GM21786 (cell line): ENCODE measurements at regions not wholly inside any gene's neighbourhood (a gene's known extent, or its start where the extent isn't known, plus 50 kb on each side); places are given as distances from the start of the nearest gene placed in this dataset.

Experiments
- ATAC-seq: cut with Tn5 transposase; IDR thresholded peaks from one replicate; pipeline ENCODE4 v1.9.1; 2021; ENCODE audit not compliant: unreplicated experiment

DNA sequence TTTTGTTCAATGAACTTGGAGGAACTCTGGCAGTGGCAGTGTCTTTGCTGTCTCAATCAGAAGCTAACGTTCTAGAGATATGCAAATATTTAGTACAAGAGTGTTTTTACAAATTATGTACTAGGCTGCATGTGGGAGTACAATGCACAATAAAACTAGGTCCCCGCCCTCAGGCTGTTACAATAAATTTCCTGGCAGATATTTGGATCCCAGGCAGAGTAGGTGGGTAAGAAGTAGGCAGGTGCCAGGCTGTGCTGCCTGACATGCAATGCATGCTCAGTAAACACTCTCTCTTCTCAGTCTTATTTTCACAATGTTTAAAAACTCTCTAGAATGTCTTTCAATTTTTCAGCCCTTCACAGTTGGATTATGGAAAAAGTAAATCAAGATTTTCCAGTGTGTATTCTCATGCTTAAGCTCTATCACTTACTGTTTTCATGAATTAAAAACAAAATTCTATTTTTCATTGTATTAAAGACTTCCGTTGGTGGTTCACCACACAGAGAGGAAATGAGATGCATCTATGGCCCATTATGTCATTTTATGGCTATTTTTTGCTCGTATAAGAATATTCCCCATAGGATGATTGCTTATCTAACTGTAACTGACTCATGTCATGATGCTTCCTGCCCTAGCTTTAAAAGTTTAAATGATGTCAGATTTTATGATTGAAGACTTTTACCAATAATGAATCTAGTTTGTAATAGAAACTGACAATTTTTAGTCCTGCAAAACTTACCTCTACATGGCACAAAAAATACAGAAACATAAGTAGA, 346.1 kb downstream of the RND3 start:
- no peak for ATAC-seq

DNA sequence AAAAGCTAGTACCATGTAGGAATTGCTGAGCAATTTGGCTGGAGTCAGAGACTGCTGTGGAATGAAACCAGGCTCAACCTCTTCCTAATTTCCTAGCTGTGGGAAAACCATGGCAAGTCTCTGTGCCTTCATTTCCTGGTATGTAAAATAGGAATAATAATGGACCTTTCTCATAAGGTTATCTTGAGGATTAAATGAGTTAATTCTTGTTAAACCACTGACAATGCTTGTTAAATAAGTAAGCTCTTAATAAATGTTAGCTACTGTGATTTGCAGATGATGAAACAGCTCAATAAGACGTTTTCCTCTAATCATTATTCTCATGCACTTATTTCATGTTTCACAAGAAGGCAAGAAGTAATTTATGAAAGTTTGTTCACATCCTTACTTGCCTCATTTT, 346.7 kb downstream of the RND3 start:
- no peak for ATAC-seq

DNA sequence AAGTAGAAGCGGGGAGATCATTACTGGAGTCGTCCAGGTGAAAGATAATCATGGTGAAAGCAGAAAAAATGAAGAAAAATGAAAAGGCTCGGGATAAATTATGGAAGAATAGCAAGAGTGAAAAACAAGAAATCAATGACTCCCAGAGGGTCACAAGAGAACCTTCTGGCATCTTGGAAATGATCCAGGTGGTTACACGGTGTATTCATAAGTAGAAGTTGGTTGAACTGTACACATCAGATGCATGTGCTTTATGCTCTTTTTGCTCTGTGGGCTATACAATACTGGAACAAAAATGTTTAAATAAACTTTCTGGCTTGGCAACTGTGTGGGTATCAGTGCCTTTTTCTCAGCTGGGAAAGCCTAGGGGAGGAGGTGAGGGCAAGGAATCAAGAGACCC, 348.9 kb downstream of the RND3 start:
- no peak for ATAC-seq

DNA sequence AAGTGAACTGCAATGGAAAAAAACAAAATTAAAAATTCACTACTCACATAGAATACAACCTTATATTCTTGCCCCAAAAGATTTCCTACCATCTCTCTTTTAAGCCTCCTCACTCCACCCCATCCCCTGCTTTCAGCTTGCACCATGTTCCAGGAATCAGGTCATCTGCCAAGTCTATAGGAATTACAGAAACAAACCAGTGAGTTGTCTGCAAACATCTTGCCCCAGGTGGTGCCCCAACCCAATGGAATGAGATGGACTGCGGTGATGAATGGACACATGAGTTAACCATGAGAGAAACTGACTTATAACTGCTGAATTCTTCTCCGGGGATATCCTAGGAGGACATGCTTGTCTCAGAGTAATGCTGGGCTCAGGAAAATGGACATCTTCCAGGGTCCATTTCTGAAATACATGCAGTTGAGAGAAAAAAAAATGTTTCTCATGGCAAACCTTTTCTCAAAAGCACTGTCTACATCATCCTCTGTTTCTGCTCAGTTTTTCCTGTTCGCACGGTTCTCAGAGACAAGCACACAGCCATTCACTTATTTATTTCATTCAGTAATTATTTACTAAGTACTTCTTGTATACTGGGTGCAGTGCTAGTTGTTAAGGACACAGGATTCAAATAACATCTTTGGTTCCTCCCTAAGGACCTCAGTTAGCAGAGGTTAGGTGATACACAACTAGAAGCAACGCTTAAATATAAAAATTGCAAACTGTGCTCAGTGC, 350.0 kb downstream of the RND3 start:
- no peak for ATAC-seq

DNA sequence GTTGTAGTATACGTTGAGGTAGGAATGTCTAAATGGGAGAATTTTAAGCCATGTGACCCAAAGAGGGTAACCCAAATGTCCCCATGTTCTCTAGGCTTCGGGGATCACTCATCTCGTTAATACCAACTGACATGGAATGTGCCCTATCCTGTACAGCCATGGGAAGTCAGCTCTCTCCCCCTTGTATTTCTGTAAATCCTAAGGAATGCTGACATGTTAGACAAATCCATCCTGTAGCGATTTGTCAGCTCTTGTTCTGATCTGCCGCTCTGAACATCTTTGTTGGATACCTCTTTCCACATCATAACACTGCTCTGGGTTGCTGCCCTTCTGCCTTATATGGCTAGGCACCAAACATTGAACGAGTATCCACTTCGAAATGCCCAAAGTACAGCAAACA, 350.6 kb downstream of the RND3 start:
- ATAC-seq = no peak

DNA sequence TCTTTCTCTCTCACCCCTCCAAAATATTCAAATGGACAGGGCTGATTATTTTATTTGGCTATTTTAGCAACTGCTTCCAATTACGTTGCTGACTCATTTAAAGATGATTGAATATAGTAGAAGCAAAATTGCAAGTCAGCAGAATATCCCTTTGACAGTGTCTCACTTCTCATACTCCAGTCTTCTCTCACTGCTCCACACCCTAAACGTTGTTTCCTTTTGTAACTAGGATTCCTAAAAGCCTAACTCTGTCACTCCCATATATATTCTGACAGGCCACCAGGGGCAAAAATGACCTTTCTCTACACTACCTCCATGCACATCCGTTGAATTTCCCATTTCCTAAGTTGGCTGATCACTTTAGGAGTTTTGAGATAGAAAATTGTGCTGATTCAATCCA, 351.1 kb downstream of the RND3 start:
- no peak for ATAC-seq

DNA sequence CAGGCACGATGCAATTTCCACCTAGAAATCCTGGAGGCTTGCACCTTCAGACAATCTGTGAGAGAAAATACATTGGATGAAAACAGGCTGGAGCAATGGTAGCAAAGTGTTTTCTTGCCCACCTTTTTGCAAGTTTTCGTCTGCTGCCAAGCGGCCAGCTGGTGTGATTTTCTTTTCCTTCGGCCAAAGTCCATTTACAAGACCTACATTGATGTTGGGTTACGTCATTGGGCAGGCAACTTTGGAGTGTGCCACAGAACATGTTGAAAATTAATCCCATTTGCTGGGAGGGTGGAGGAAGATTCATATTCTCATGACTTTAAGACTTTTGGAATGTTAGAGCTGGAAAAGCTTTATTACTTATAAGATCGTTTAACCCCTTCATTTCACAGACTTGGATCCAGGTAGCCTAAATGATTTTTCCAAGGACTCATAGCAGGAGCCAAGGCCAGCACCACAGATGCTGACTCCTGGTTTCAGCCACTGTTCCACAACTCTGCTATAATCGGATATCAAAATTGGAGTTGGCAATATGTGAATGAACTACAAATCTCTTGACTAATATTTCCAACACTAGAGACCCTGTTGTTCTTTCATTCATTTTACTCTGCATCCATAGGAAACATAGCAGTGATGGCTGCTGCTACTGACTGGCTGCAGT, 352.1 kb downstream of the RND3 start:
- no peak for ATAC-seq

DNA sequence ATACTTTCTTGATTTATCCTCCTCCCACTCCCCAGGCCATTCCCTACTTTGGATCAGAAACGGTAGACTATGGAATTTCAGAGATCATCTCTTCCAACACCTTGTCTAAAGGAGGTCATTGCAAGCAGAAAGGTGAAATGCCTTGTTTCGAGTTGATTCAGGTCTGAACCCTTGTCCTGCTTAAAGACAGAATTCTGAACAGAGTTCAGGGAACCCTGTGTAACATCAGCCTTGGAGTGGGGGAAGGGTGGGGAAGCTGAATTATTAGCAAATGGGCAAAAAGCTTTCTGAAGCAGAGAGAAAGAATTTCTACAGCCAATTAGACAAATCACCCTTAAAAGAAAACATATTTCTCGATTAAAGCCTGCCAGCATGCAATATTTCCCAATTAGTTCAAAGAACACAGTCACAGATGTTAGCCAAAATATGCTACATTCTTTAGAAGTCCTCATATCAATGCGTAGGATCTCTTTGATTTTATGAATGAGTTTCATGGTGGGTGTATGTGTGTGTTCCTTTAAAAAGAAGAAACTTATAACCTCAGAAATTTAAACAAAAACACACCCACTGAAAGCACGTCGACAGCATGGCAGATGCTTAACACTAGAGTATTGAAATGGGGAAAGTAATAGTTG, 353.1 kb downstream of the RND3 start:
- ATAC-seq = no peak

DNA sequence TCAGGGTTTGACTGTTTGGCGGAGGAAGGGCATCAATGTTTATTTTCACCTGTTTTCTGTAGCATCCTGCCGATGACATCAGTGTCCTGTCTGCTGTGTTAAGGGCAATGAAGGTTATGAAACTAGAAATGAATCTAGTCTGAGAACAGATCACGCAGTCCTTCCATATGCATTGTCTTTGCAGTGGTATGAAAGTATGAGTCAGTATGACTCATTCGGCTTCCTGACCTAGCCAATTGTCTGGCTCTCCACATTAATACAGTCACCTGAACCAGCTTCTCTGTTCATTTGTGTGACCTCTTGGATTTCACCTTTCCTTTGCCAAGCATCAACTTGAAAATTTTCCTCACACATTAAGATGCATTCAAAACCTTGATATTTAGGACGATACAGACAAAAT, 353.8 kb downstream of the RND3 start:
- peak; percentile 95 for ATAC-seq

DNA sequence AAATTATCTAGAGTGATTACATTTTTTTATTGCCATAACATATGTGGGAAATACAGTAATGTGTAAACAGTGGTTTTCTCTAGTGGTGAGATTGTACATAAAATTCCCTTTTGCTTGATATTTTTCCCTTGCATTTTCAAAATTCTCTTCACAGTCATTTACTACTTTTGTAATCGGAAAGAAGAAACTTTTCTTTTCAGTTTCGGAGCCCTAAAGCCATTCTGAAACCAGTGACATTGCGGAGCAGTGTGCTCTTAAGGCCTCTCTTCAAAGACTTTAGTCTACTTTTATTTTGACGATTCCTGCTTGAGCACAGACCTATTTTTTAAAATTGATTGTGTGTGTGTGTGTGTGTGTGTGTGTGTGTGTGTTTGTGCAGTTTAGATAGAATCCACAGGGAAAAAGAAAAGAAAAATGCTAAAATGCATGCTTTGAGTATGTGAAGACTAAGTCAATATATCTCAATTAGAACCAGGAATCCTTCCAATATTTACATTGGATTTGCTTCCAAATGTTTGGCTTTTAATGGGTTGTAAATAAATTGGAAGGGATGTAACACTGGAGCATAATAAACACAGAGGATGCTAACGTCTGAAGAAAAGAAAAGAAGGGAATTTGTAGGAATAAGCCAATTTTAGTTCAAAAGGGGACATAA, 357.4 kb downstream of the RND3 start:
- no peak for ATAC-seq

DNA sequence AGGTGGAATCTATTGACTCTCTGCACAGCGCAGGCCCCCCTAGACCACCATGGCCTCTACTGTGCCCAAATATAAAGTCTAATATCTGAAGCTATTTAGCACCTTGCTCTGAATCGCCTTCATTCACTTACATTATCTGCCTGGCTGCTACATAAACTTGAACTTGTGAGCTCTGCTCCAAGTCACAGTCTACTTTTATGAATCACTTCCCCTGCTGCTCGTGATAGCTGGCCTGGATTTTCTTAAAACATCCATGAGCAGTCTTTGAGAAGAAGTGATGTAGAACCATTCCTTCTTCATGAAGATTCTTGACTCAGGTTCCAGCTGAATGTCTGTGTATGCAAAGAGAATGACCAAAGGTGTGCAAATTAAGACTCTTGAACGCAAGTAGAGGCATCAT, 359.5 kb downstream of the RND3 start:
- ATAC-seq = no peak

DNA sequence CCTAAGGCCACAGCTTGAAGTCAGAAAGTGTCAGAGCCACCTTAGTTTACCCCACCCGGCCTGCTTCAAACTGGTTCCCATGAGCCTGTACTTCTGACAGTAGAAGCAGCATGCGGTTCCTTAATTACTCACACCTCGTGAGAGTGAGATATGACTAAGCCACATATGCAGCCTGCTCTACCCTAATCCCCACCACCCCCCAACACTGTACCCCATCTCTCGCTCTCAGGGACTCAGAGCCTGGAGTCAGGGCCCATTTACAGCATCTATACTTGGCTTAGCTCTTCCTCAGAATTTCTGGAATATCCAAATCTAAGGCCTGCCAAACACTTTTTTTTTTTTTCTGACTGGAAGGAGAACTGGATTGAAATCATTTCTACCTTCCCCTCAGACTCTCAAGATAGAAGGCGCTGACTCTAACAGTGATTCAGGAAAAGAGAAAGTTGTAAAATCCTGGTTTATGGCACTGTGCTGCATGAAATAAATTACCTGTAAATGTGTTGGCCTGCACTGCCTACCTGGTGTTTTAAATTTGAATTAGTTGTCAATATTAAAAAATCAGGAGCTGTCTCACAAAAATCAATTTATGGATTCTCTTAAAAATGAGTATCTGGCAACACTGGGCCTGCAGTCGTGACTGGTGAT, 360.0 kb downstream of the RND3 start:
- no peak for ATAC-seq

DNA sequence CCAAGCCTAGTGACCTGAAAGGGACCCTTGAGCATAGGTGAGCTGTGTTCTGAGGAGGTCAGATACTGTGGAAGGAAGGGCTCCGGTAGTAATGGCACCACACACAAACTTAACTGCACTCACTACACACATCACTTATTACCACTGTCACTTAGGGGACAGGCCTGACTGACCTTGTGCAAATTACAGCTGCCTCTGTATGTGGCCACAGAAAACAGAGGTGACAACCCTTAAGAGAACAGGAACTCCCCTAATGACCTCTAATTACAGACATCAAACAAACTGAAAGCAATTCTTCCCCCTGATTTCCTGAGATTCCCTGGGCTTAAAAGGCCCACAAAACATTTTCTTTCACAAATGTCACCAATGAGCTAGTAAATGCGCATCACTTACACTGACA, 360.6 kb downstream of the RND3 start:
- ATAC-seq = peak; percentile 39

DNA sequence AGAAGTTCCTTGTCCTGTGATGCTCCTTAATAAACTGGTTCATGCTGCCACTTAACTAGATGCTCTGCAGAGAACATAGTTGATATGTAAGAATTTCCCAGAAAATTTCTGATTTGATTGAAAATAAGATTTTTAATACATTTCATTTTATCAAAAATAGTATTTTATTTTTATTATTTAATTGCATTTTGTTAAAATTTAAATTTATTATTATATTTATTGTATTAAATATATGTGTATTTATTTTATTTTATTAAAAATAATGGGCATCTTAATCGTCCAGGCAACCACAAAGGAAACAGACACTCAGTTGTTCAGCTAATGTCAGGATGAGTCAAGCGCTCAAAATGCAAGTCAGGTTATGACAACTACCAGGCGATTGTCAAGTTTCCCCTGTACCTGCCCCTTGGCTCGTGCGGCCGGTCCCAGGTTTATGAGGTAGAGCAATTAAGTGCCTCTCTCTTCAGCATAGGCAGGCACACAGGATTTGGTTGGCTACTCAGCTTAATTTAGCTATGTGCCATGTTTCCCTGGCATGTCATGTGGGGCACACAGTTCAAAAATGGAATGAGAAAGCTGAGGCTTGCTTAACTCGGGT, 361.2 kb downstream of the RND3 start:
- ATAC-seq = no peak

DNA sequence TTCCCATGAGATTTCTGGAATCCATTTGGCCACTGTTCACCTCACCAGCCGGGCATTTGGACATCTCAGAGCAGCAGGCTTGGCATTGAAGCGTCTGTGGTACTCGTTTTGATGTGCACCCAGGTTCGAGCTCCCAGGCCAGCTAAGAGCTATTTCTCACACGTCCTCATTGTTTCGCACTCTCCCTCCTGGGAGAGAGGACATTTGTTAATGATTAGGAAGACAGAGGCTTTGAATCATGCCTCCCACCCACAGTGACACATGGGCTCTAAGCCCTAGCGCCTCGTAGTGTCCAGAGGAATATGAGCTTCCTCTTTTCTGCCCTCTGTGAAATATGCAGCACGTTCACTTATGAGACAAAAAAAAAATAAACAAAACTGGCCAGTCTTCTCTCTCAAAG, 361.8 kb downstream of the RND3 start:
- peak; percentile 39 for ATAC-seq

DNA sequence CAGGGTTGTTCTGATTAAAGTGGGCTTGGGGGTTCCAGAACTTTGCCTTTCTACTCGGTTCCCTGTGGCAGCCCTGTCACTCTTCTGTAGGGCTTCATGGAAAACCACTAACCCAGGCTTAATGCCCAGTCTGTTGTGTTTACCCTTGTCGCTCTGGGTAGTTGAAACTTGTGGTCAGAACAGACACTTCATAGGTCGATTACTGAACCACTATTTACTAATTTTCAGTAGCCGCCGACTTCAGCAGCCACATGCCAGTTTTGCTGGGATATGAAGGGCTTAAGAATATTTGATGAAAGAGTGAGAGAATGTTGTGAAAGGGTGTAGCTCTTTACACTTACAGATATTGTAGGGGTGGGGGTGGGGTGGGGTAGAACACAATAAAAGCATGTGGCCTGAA, 362.3 kb downstream of the RND3 start:
- no peak for ATAC-seq

DNA sequence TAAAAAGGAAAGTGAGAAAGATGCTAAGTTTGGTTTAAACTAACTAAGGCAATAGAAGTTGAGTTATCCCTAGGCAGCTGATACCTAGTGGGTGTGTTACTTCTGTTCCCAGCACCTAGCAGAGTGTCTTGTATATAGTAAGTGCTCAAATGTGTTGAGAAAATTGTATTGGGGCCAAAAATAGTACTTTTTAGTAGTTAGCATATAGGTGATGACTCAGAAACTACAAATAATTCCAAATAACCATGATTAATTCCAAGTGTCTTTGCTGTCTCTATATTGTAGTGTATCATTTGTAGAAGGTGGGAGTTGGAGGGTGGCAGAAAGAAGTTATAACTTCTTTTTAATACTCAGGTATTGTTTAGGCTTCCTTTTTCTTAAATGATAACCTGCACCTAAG, 362.7 kb downstream of the RND3 start:
- ATAC-seq = no peak

DNA sequence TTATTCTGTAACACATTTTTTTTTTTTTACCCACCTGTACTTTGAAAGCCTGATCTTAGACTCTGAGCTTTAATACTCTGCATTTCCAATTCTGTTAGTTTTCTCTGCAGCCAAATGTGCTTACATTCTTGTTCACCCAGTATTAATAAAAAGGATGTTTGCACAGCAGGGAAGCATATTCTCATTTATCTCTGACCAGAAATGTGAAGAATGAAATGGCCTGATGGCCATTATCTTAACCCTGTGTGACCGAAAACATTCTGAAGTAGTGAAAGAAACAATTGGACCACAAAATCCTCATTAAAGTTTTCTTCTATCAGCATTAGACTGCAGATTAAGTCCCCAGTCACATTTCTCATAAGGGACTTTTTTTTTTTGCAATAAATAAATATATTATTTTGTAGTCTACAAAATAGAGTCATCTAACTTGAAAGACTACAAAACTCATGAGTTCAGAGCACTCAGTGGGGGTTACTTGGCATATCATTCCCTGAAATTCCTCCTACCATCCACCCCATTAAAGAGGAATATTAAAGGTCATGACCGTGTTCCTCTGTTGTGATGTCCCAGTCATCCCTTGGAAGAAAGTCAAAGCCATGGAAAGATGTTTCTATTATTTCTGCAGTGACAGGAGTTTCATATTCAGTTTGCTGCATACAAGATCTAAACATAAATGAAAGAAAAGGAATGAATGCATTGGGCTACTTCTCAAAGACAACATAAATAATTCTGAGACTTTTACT, 364.4 kb downstream of the RND3 start:
- no peak for ATAC-seq

DNA sequence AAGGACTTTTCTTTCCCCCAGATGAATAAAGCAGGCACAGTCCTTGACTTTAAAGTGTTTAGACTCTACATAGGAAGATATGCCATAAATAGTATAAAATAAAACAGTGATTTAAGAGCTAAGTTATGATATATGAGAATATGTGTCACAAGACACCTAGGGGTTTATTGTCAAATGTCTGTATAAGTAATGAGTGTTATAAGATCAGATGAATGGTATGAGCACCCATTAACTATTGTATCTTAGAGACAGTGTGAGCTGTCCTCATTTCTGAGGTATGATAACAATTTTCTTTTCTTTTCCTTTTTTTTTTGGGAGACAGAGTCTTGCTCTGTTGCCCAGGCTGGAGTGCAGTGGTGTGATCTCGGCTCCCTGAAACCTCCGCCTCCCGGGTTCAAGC, 365.3 kb downstream of the RND3 start:
- ATAC-seq = no peak
